Breast epithelium (tissue), 4 donors: ENCODE measurements at regions not wholly inside any gene's neighbourhood (a gene's known extent, or its start where the extent isn't known, plus 50 kb on each side); places are given as distances from the start of the nearest gene placed in this dataset.
"Not testable (repeated sequence)": the region's sequence is repeated elsewhere in the genome, so short reads cannot be mapped to it uniquely, and the experiment has no call there.

Experiments
- DNase-seq, 2 donors: peaks; one replicate each; pipeline ENCODE4 v3.0.0-alpha.2; 2019; ENCODE audit warnings: low spot score in 2 of 2
- H3K27ac ChIP-seq, 2 donors: fragments of 200-600 bp; sonication (generic) in 1 of 2; one replicate each; pipeline ENCODE4 v1.5.1; 2016 to 2019; ENCODE audit warnings: mild to moderate bottlenecking in 1 of 2
- H3K27me3 ChIP-seq, 2 donors: fragments of 200-600 bp; sonication (generic) in 1 of 2; one replicate each; pipeline versions ENCODE4 v1.5.1 to v1.6.0; 2017 to 2019; ENCODE audit warnings: control low read depth in 1 of 2, mild to moderate bottlenecking in 1 of 2
- H3K36me3 ChIP-seq: fragments of 200-600 bp; one replicate; pipeline ENCODE4 v1.5.1; 2019
- H3K4me1 ChIP-seq, 2 donors: fragments of 200-600 bp; sonication (generic); one replicate each; pipeline ENCODE4 v1.5.1; 2016 to 2019; ENCODE audit warnings: control low read depth in 1 of 2
- H3K4me3 ChIP-seq, 3 donors: fragments of 200-600 bp; sonication (generic); 1 replicate in 2 of 3; 2 replicates in 1 of 3; pipeline ENCODE4 v1.5.1; 2016 to 2019; ENCODE audit warnings: mild to moderate bottlenecking in 3 of 3, moderate library complexity in 2 of 3
- H3K9me3 ChIP-seq, 2 donors: fragments of 200-600 bp; sonication (generic) in 1 of 2; one replicate each; pipeline ENCODE4 v1.5.1; 2016 to 2019; ENCODE audit warnings: control low read depth in 1 of 2
- POLR2A ChIP-seq: fragments of 450-650 bp; IDR thresholded peaks from one replicate; pipeline ENCODE4 v1.6.1; 2016; ENCODE audit warnings: antibody characterized with exemption, mild to moderate bottlenecking, moderate library complexity
- POLR2AphosphoS5 ChIP-seq, 3 donors: sonication (generic); formaldehyde crosslinking; IDR thresholded peaks; one replicate each; pipeline ENCODE4 v1.6.1; 2017; ENCODE audit warnings: antibody characterized with exemption in 3 of 3
- intact Hi-C: fragments of 100-400 bp; cut with DNase I; formaldehyde crosslinking; loops from one replicate; pipeline ENCODE4 v1.15.1; 2023; ENCODE audit warnings: low total_unique reads
- TF ChIP-seq, protein P1 (sequence below), 3 donors: fragments of 450-650 bp; IDR thresholded peaks; one replicate each; pipeline ENCODE4 v1.5.1; 2016 to 2017; ENCODE audit warnings: antibody characterized with exemption in 3 of 3, mild to moderate bottlenecking in 3 of 3, moderate library complexity in 3 of 3

DNA sequence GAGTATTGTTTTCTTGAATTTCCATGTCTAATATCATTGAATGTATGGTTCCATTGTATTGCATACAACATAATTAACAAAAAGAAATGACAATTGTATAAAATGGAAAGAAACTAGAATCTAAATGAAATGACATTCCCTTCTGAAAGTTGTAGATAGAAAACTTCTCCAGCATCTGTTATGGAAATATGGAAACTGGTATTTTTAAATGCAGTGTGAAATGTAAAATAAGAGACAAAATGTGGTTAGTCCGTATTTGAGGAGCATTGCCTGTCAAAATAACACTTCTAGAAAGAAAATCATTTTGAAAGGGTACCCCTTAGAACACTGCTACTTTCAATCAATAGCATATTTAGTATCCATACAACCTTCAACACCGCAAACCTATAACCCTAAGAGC, 286.3 kb upstream of the CELF2 start:
- intact Hi-C loops, result no loop called here
- TF ChIP-seq, protein P1, sequence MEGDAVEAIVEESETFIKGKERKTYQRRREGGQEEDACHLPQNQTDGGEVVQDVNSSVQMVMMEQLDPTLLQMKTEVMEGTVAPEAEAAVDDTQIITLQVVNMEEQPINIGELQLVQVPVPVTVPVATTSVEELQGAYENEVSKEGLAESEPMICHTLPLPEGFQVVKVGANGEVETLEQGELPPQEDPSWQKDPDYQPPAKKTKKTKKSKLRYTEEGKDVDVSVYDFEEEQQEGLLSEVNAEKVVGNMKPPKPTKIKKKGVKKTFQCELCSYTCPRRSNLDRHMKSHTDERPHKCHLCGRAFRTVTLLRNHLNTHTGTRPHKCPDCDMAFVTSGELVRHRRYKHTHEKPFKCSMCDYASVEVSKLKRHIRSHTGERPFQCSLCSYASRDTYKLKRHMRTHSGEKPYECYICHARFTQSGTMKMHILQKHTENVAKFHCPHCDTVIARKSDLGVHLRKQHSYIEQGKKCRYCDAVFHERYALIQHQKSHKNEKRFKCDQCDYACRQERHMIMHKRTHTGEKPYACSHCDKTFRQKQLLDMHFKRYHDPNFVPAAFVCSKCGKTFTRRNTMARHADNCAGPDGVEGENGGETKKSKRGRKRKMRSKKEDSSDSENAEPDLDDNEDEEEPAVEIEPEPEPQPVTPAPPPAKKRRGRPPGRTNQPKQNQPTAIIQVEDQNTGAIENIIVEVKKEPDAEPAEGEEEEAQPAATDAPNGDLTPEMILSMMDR (IDR thresholded peaks at IDR 0.05), result no peak
- TF ChIP-seq POLR2A (no peak), POLR2AphosphoS5 (IDR thresholded peaks at IDR 0.05) (no peak)

DNA sequence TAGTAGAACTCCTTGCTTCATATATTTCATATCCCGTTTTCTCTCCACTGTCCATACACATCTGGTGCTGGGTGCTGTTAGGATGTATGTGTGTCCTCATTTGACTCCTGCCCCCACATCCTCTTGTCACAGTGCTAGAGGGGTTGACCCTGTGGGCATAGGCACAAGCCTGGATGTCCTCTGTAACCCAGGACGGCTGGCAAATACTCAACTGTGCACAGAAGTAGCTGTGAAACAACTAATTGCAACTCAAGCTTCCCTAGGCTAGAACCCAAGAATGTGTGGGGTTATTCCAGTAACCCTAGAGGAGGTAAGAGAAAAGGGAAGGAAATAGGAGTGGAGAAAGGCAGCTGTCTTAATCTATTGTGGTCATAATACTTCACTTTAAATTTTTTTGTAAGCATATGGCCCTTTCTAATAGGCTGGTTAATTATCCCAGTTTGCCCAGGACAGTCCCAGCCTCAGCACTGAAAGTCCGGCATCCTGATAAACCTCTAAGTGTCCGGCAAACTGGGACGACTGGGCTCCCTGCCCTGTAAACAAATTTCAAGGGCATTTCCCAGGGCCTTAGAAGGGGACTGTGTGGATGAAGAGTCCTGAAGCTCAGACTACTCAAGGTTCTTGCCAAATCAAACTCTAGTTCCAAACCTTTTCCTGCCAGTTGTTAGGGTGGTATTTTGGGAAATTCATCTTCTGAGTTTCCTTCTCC, 283.2 kb upstream of the CELF2 start:
- no peaks in the 10 kb centered on the region for H3K4me1 ChIP-seq
- H3K27me3 ChIP-seq, result no peaks in the 10 kb centered on the region
- DNase-seq, result no peak
- no peaks in the 10 kb centered on the region for H3K36me3 ChIP-seq
- H3K9me3 ChIP-seq, result no peaks in the 10 kb centered on the region
- no peak overlapping the region for H3K4me3 ChIP-seq
- no peak overlapping the region for H3K27ac ChIP-seq
- intact Hi-C loops, result no loop called here
- TF ChIP-seq, protein P1 (IDR thresholded peaks at IDR 0.05), result no peak
- TF ChIP-seq POLR2A (no peak), POLR2AphosphoS5 (IDR thresholded peaks at IDR 0.05) (no peak)

More for the DNA sequence above, 286.3 kb upstream of the CELF2 start:
- H3K36me3 ChIP-seq, result no peaks in the 10 kb centered on the region
- no peaks in the 10 kb centered on the region for H3K9me3 ChIP-seq
- DNase-seq, result no peak
- no peaks in the 10 kb centered on the region for H3K4me1 ChIP-seq
- no peak overlapping the region for H3K27ac ChIP-seq
- no peaks in the 10 kb centered on the region for H3K27me3 ChIP-seq
- H3K4me3 ChIP-seq, result no peak overlapping the region

GRCh38 chr10:10745291-10745690, 272.4 kb upstream of the CELF2 start:
- H3K27ac ChIP-seq, result no peak overlapping the region

GRCh38 chr10:10755490-10755889, 262.2 kb upstream of the CELF2 start:
- Histone ChIP-seq H3K4me3 (no peak overlapping the region), H3K27ac (no peak overlapping the region), H3K27me3 (no peaks in the 10 kb centered on the region), H3K9me3 (no peaks in the 10 kb centered on the region), H3K4me1 (no peaks in the 10 kb centered on the region), H3K36me3 (no peaks in the 10 kb centered on the region)
- TF ChIP-seq POLR2AphosphoS5 (IDR thresholded peaks at IDR 0.05) (no peak), POLR2A (no peak)
- TF ChIP-seq, protein P1 (IDR thresholded peaks at IDR 0.05), result no peak
- DNase-seq, result no peak
- intact Hi-C loops, result no loop called here

More at GRCh38 chr10:10745291-10745690, 272.4 kb upstream of the CELF2 start:
- intact Hi-C loops, result no loop called here
- no peak for DNase-seq
- Histone ChIP-seq H3K27me3 (no peaks in the 10 kb centered on the region), H3K4me1 (no peaks in the 10 kb centered on the region), H3K9me3 (peaks cover 0 to 8% of the 10 kb centered on the region in 2 donors), H3K36me3 (no peaks in the 10 kb centered on the region), H3K4me3 (no peak overlapping the region)
- TF ChIP-seq, protein P1 (IDR thresholded peaks at IDR 0.05), result no peak
- TF ChIP-seq POLR2AphosphoS5 (IDR thresholded peaks at IDR 0.05) (no peak), POLR2A (no peak)

DNA sequence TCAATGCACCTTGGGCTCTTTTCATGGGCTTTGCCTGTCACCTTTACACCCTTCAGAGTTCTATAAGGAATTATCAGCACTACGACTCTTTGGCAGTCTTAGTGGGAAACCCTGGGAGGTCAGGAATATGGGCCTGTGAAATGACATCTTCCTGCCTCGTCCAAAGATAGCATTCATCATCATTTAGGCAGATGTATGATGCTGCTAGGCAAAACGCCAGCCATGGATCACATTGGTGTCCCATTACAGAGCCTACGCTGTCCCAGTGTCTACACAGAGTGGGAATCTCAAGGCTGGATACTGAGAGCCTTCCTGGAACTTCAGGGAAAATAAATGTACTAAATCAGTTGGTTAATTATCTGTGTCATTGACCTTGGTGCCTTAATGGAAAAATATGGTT, 259.4 kb upstream of the CELF2 start:
- no peak for DNase-seq
- Histone ChIP-seq H3K27ac (no peak overlapping the region), H3K4me1 (no peaks in the 10 kb centered on the region), H3K36me3 (no peaks in the 10 kb centered on the region), H3K4me3 (no peak overlapping the region), H3K9me3 (no peaks in the 10 kb centered on the region), H3K27me3 (no peaks in the 10 kb centered on the region)
- intact Hi-C loops, result no loop called here
- TF ChIP-seq, protein P1 (IDR thresholded peaks at IDR 0.05), result no peak
- TF ChIP-seq POLR2AphosphoS5 (IDR thresholded peaks at IDR 0.05) (no peak), POLR2A (no peak)

GRCh38 chr10:10759806-10760205, 257.9 kb upstream of the CELF2 start:
- H3K27me3 ChIP-seq, H3K27ac ChIP-seq, intact Hi-C loops, H3K4me1 ChIP-seq, H3K9me3 ChIP-seq, DNase-seq, H3K36me3 ChIP-seq, H3K4me3 ChIP-seq: not testable (repeated sequence)
